ENCODE measurements at regions not wholly inside any gene's neighbourhood (a gene's known extent, or its start where the extent isn't known, plus 50 kb on each side); places are given as distances from the start of the nearest gene placed in this dataset.

DNA sequence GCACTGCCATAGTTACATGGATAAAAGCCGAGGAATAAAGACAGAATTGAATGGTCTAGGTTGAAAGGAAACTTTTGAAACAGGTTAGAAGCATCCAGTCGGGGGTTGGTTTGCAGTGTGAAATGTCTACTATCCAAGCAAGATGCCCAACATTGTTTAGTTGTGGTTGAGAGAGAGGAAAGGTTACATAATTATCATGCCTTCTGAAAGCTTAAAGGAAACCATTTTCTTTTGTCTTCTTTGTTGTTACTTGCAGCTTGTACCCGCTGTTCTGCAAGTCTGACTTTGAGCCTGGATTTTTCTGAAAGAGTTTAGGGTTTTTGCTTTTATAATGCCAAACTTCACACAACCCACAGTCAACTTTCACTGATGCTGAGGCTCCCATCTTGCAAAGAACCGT is 167.9 kb downstream of the AXIN2 start:
- H3K79me2 ChIP-seq (ENCODE audit: low read length), result no peaks in the 10 kb centered on the region

DNA sequence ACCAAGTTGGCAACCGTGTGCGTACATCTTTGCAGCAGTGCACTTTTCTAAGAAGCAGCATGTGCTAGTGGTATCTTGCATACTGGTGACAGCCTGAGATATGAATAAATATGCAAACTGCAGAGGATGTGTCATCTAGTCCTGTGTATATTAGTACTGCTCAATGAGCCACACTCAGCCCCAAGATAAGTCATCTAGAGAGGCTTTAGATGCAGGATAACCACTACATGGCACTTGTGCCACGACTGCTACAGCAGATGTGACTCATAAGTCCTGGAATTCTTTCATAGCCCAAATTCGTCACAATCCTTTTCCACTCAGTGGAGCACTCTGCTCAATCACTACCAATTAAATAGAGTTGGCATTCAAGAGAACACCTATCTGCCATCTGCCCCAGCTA is 171.5 kb downstream of the AXIN2 start:
- H3K79me2 ChIP-seq (ENCODE audit: low read length), result no peaks in the 10 kb centered on the region

More for the DNA sequence above, 167.9 kb downstream of the AXIN2 start:
- Histone ChIP-seq H3K9me2 (replicated peaks; ENCODE audit: insufficient read depth, low read length) (no peaks in the 10 kb centered on the region), H3K4me3 (ENCODE audit: low read length) (no peak overlapping the region), H3F3A (ENCODE audit: insufficient read depth, low read length) (no peaks in the 10 kb centered on the region), H3K27me3 (replicated peaks; ENCODE audit: insufficient read depth, low read length) (no peaks in the 10 kb centered on the region), H3K27ac (ENCODE audit: low read length) (no peak overlapping the region), H3K9me3 (replicated peaks; ENCODE audit: insufficient read depth, low read length) (no peaks in the 10 kb centered on the region), H2AFZ (ENCODE audit: low read length) (no peak overlapping the region), H3K4me2 (ENCODE audit: low read depth, low read length) (no peak overlapping the region), H3K36me3 (replicated peaks; ENCODE audit: insufficient read depth, low read length) (no peaks in the 10 kb centered on the region), H3K9ac (ENCODE audit: low read length) (no peak overlapping the region), H4K20me1 (ENCODE audit: insufficient read depth, low read length) (no peaks in the 10 kb centered on the region), H3K4me1 (ENCODE audit: low read length) (no peaks in the 10 kb centered on the region)
- DNase-seq, result no peak
- TF ChIP-seq, protein P1, sequence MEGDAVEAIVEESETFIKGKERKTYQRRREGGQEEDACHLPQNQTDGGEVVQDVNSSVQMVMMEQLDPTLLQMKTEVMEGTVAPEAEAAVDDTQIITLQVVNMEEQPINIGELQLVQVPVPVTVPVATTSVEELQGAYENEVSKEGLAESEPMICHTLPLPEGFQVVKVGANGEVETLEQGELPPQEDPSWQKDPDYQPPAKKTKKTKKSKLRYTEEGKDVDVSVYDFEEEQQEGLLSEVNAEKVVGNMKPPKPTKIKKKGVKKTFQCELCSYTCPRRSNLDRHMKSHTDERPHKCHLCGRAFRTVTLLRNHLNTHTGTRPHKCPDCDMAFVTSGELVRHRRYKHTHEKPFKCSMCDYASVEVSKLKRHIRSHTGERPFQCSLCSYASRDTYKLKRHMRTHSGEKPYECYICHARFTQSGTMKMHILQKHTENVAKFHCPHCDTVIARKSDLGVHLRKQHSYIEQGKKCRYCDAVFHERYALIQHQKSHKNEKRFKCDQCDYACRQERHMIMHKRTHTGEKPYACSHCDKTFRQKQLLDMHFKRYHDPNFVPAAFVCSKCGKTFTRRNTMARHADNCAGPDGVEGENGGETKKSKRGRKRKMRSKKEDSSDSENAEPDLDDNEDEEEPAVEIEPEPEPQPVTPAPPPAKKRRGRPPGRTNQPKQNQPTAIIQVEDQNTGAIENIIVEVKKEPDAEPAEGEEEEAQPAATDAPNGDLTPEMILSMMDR (IDR thresholded peaks at IDR 0.05; ENCODE audit: low read length), result no peak
- TF ChIP-seq EZH2phosphoT487 (IDR thresholded peaks at IDR 0.05; ENCODE audit: low read length) (no peak), EZH2 (optimal IDR thresholded peaks at IDR 0.05; ENCODE audit: low read depth, low read length) (no peak)

DNA sequence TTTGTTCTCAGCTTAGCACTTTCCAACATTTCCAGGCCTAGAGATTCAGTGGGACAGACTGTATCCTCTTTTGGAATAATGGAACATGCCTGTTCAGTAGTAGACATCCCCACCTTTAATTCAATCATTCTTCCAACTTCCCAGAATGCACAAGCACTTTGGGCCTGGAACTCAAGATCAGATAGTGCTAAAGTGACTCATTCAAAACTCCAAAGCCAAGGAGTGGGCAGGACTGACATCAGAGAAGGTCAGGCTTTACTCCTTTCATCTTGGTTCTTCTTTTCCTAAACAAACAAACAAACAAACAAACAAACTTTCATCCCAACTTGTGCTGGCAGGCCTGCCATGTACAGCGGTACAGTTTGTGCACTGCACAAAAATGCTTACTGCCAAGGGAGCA is 172.0 kb downstream of the AXIN2 start:
- DNase-seq, result no peak
- H3K4me2 ChIP-seq (ENCODE audit: low read depth, low read length), result no peak overlapping the region
- H3F3A ChIP-seq (ENCODE audit: insufficient read depth, low read length), result no peaks in the 10 kb centered on the region

More for the DNA sequence above, 171.5 kb downstream of the AXIN2 start:
- Histone ChIP-seq H3F3A (ENCODE audit: insufficient read depth, low read length) (no peaks in the 10 kb centered on the region), H3K9me2 (replicated peaks; ENCODE audit: insufficient read depth, low read length) (no peaks in the 10 kb centered on the region), H3K27me3 (replicated peaks; ENCODE audit: insufficient read depth, low read length) (no peaks in the 10 kb centered on the region), H3K4me2 (ENCODE audit: low read depth, low read length) (no peak overlapping the region), H2AFZ (ENCODE audit: low read length) (no peak overlapping the region), H3K4me1 (ENCODE audit: low read length) (no peaks in the 10 kb centered on the region), H3K4me3 (ENCODE audit: low read length) (no peak overlapping the region), H3K36me3 (replicated peaks; ENCODE audit: insufficient read depth, low read length) (no peaks in the 10 kb centered on the region), H3K9me3 (replicated peaks; ENCODE audit: insufficient read depth, low read length) (no peaks in the 10 kb centered on the region), H3K27ac (ENCODE audit: low read length) (no peak overlapping the region), H3K9ac (ENCODE audit: low read length) (no peak overlapping the region), H4K20me1 (ENCODE audit: insufficient read depth, low read length) (no peaks in the 10 kb centered on the region)
- DNase-seq, result no peak
- TF ChIP-seq, protein P1 (IDR thresholded peaks at IDR 0.05; ENCODE audit: low read length), result no peak
- TF ChIP-seq EZH2phosphoT487 (IDR thresholded peaks at IDR 0.05; ENCODE audit: low read length), result no peak
- TF ChIP-seq EZH2 (optimal IDR thresholded peaks at IDR 0.05; ENCODE audit: low read depth, low read length), result no peak

More for the DNA sequence above, 172.0 kb downstream of the AXIN2 start:
- Histone ChIP-seq H3K27ac (ENCODE audit: low read length) (no peak overlapping the region), H3K79me2 (ENCODE audit: low read length) (no peaks in the 10 kb centered on the region), H3K9me2 (replicated peaks; ENCODE audit: insufficient read depth, low read length) (no peaks in the 10 kb centered on the region), H3K36me3 (replicated peaks; ENCODE audit: insufficient read depth, low read length) (no peaks in the 10 kb centered on the region), H4K20me1 (ENCODE audit: insufficient read depth, low read length) (no peaks in the 10 kb centered on the region), H3K9me3 (replicated peaks; ENCODE audit: insufficient read depth, low read length) (no peaks in the 10 kb centered on the region), H3K27me3 (replicated peaks; ENCODE audit: insufficient read depth, low read length) (no peaks in the 10 kb centered on the region), H3K9ac (ENCODE audit: low read length) (no peak overlapping the region), H3K4me1 (ENCODE audit: low read length) (no peaks in the 10 kb centered on the region), H3K4me3 (ENCODE audit: low read length) (no peak overlapping the region), H2AFZ (ENCODE audit: low read length) (no peak overlapping the region)
- TF ChIP-seq EZH2 (optimal IDR thresholded peaks at IDR 0.05; ENCODE audit: low read depth, low read length) (no peak), EZH2phosphoT487 (IDR thresholded peaks at IDR 0.05; ENCODE audit: low read length) (no peak)
- TF ChIP-seq, protein P1 (IDR thresholded peaks at IDR 0.05; ENCODE audit: low read length), result no peak
